Liver (tissue), 7 donors: ENCODE measurements at regions not wholly inside any gene's neighbourhood (a gene's known extent, or its start where the extent isn't known, plus 50 kb on each side); places are given as distances from the start of the nearest gene placed in this dataset.

Source experiments
- DNase-seq: peaks from one replicate; pipeline ENCODE4 v3.0.0-alpha.2; 2017; ENCODE audit warnings: low spot score
- H3K27ac ChIP-seq, 2 donors: one replicate each; pipeline ENCODE4 v1.7.0; 2013; ENCODE audit warnings: inconsistent platforms in 2 of 2, low read length in 2 of 2, control low read depth in 1 of 2, low read depth in 1 of 2, mild to moderate bottlenecking in 1 of 2
- H3K27me3 ChIP-seq, 4 donors: one replicate each; pipeline versions ENCODE4 v1.6.1 to v1.7.0; 2013; ENCODE audit warnings: low read length in 3 of 4, inconsistent platforms in 1 of 4, mild to moderate bottlenecking in 1 of 4, moderate library complexity in 1 of 4; ENCODE audit not compliant: control insufficient read depth in 4 of 4, insufficient read depth in 4 of 4
- H3K36me3 ChIP-seq, 4 donors: one replicate each; pipeline versions ENCODE4 v1.6.1 to v1.7.0; 2013; ENCODE audit warnings: low read length in 3 of 4, mild to moderate bottlenecking in 3 of 4, low read depth in 1 of 4, moderate library complexity in 1 of 4; ENCODE audit not compliant: control insufficient read depth in 4 of 4, insufficient read depth in 3 of 4
- H3K4me1 ChIP-seq, 4 donors: one replicate each; pipeline versions ENCODE4 v1.6.1 to v1.7.0; 2013; ENCODE audit warnings: low read length in 3 of 4, mild to moderate bottlenecking in 3 of 4, moderate library complexity in 1 of 4; ENCODE audit not compliant: control insufficient read depth in 4 of 4, insufficient read depth in 4 of 4
- H3K4me3 ChIP-seq, 3 donors: one replicate each; pipeline versions ENCODE4 v1.6.1 to v1.7.0; 2013; ENCODE audit warnings: low read length in 3 of 3, control low read depth in 1 of 3, low read depth in 1 of 3, mild to moderate bottlenecking in 1 of 3
- H3K9ac ChIP-seq, 2 donors: one replicate each; pipeline ENCODE4 v1.7.0; 2013; ENCODE audit warnings: low read length in 2 of 2, mild to moderate bottlenecking in 2 of 2, moderate library complexity in 2 of 2, control low read depth in 1 of 2, low read depth in 1 of 2
- H3K9me3 ChIP-seq, 4 donors: one replicate each; pipeline versions ENCODE4 v1.6.1 to v1.7.0; 2013; ENCODE audit warnings: low read length in 3 of 4; ENCODE audit not compliant: control insufficient read depth in 4 of 4
- ATF3 ChIP-seq: IDR thresholded peaks from 2 replicates; pipeline ENCODE4 v1.6.1; 2016; ENCODE audit warnings: antibody characterized with exemption
- FOXA1 ChIP-seq: IDR thresholded peaks from 2 replicates; pipeline ENCODE4 v1.6.1; 2016; ENCODE audit warnings: antibody characterized with exemption
- FOXA2 ChIP-seq: IDR thresholded peaks from 2 replicates; pipeline ENCODE4 v1.6.1; 2016; ENCODE audit warnings: antibody characterized with exemption
- GABPA ChIP-seq, 2 donors: IDR thresholded peaks in 1 of 2; conservative IDR thresholded peaks in 1 of 2; 2 replicates each; pipeline ENCODE4 v1.6.1; 2016; ENCODE audit warnings: antibody characterized with exemption in 2 of 2, mild to moderate bottlenecking in 1 of 2, moderate library complexity in 1 of 2
- HNF4G ChIP-seq: IDR thresholded peaks from 2 replicates; pipeline ENCODE4 v1.6.1; 2016; ENCODE audit warnings: antibody characterized with exemption
- MAX ChIP-seq: IDR thresholded peaks from 2 replicates; pipeline ENCODE4 v1.6.1; 2016; ENCODE audit warnings: antibody characterized with exemption
- RAD21 ChIP-seq, 2 donors: IDR thresholded peaks; 2 replicates each; pipeline ENCODE4 v1.6.1; 2016; ENCODE audit warnings: antibody characterized with exemption in 2 of 2, mild to moderate bottlenecking in 2 of 2
- REST ChIP-seq: IDR thresholded peaks from 2 replicates; pipeline ENCODE4 v1.6.1; 2016; ENCODE audit warnings: antibody characterized with exemption, mild to moderate bottlenecking
- RXRA ChIP-seq, 2 donors: IDR thresholded peaks; 2 replicates each; pipeline ENCODE4 v1.6.1; 2017 to 2018; ENCODE audit warnings: antibody characterized with exemption in 2 of 2, mild to moderate bottlenecking in 1 of 2
- SP1 ChIP-seq: IDR thresholded peaks from 2 replicates; pipeline ENCODE4 v1.6.1; 2018; ENCODE audit warnings: antibody characterized with exemption, mild to moderate bottlenecking
- TAF1 ChIP-seq: conservative IDR thresholded peaks from 2 replicates; pipeline ENCODE4 v1.6.1; 2016; ENCODE audit warnings: antibody characterized with exemption, mild to moderate bottlenecking
- YY1 ChIP-seq: IDR thresholded peaks from 2 replicates; pipeline ENCODE4 v1.6.1; 2016; ENCODE audit warnings: antibody characterized with exemption, mild to moderate bottlenecking
- ZBTB33 ChIP-seq: IDR thresholded peaks from 2 replicates; pipeline ENCODE4 v1.6.1; 2016; ENCODE audit warnings: antibody characterized with exemption
- WGBS: extraction: QIAGEN DNeasy Blood & Tissue Kit; methylation state at CpG from one replicate; pipeline ENCODE4 v1.1.7; 2013; 5-methylcytosine and 5-hydroxymethylcytosine counted together
- donor health status: healthy.
- donor health status: healthy.
- donor health status: healthy.
- donor health status: healthy.

GRCh38 chr1:14138135-14138506 lies 438.1 kb downstream of the PRDM2 start (continued):
- no peak for TF ChIP-seq ZBTB33

GRCh38 chr1:14138687-14139086 lies 438.7 kb downstream of the PRDM2 start:
- Histone ChIP-seq H3K36me3 (no peaks in the 10 kb centered on the region), H3K4me1 (no peaks in the 10 kb centered on the region), H3K27ac (no peak overlapping the region), H3K9ac (no peak overlapping the region), H3K4me3 (no peak overlapping the region), H3K9me3 (no peaks in the 10 kb centered on the region), H3K27me3 (peaks cover 0 to 3% (median 1%) of the 10 kb centered on the region in 4 donors)
- 72% methylated on average over 6 of the region's 6 CpGs for WGBS
- no peak for TF ChIP-seq GABPA (IDR thresholded peaks at IDR 0.05 in 1 of 2, conservative IDR thresholded peaks at IDR 0.05 in 1 of 2)
- TF ChIP-seq REST: no peak
- TF ChIP-seq RXRA (IDR thresholded peaks at IDR 0.05): no peak
- TF ChIP-seq TAF1: no peak
- TF ChIP-seq FOXA1: no peak
- no peak for TF ChIP-seq SP1
- DNase-seq: no peak

- Histone ChIP-seq H3K4me1 (no peaks in the 10 kb centered on the region), H3K9ac (no peak overlapping the region), H3K27ac (no peak overlapping the region), H3K36me3 (no peaks in the 10 kb centered on the region), H3K27me3 (peaks cover 0 to 4% (median 1%) of the 10 kb centered on the region in 4 donors), H3K9me3 (no peaks in the 10 kb centered on the region), H3K4me3 (no peak overlapping the region)
- 73% methylated on average over 13 of the region's 13 CpGs for WGBS
- TF ChIP-seq ATF3 (no peak), MAX (no peak), FOXA2 (no peak), FOXA1 (no peak), HNF4G (no peak), ZBTB33 (no peak), RAD21 (IDR thresholded peaks at IDR 0.05) (no peak), YY1 (no peak), RXRA (IDR thresholded peaks at IDR 0.05) (no peak), TAF1 (no peak)
- no peak for DNase-seq
Observed at GRCh38 chr1:14140831-14141401, 440.9 kb downstream of the PRDM2 start.
